Activated T-helper 2 cell treated with anti-CD3 and anti-CD28 coated beads, Interferon-gamma antibody, Interleukin-2, Interleukin-4, amounts not matched to agents 10 μg/mL and 5 μg/mL and 100 μg/mL, durations not matched to agents 14 hours and 24 hours and 36 hours (primary cell): ENCODE measurements at regions not wholly inside any gene's neighbourhood (a gene's known extent, or its start where the extent isn't known, plus 50 kb on each side); places are given as distances from the start of the nearest gene placed in this dataset.

ENCODE experiments used
- DNase-seq: peaks from one replicate; pipeline ENCODE4 v3.0.0; 2021; ENCODE audit warnings: low spot score
- H3K27ac Mint-ChIP-seq: one replicate; pipeline ENCODE4 v1.8.0; 2021; ENCODE audit warnings: mixed read lengths
- H3K27me3 Mint-ChIP-seq: one replicate; pipeline ENCODE4 v1.8.0; 2021; ENCODE audit warnings: low read depth, mixed read lengths
- H3K36me3 Mint-ChIP-seq: one replicate; pipeline ENCODE4 v1.8.0; 2021; ENCODE audit warnings: low read depth, mixed read lengths
- H3K4me1 Mint-ChIP-seq: one replicate; pipeline ENCODE4 v1.8.0; 2021; ENCODE audit warnings: low read depth, mixed read lengths
- H3K4me3 Mint-ChIP-seq: one replicate; pipeline ENCODE4 v1.8.0; 2021; ENCODE audit warnings: low read depth, mild to moderate bottlenecking, moderate library complexity, mixed read lengths
- H3K9me3 Mint-ChIP-seq: one replicate; pipeline ENCODE4 v1.8.0; 2021; ENCODE audit warnings: mixed read lengths
- intact Hi-C: fragments of 100-400 bp; cut with micrococcal nuclease; formaldehyde crosslinking; loops from one replicate; pipeline ENCODE4 v1.15.1; 2023

DNA sequence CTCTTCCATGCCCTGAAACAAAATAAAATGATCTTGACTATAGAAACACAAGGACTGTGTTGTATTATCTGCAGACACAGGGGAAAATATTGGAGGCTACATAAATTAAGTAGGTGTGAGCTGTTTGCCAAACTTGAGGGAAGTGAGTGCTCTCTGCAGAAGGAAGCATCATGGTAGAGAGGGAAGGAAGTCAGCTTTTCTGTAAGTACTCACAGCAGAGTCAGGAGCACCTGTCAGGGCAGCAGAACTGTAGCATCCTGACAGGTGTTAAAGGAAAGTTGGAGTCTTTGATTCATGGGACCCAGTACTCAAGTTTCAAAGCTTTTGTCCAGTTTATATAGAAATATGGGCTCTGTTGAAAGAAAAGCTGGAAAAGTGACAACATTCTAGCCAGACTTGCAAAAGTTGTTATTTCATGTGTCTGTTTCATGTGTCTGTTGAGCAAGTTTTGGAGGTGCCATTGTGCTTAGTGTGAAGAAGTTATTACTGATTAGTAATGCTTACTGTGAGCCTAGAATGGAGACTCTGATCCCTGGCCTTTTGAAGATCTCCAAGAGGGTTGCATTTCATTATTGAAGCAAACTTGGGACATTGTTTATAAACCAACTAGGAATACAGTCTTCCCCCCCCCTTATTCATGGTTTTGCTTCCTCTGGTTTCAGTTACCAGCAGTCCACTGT lies 194.7 kb downstream of the SPATA31D1 start:
- Mint-ChIP-seq H3K4me3 (no peak overlapping the region), H3K27me3 (no peaks in the 10 kb centered on the region), H3K4me1 (no peaks in the 10 kb centered on the region), H3K27ac (no peak overlapping the region), H3K9me3 (peaks cover 11% of the 10 kb centered on the region), H3K36me3 (no peaks in the 10 kb centered on the region)
- intact Hi-C loops, result no loop called here
- DNase-seq, result no peak

DNA sequence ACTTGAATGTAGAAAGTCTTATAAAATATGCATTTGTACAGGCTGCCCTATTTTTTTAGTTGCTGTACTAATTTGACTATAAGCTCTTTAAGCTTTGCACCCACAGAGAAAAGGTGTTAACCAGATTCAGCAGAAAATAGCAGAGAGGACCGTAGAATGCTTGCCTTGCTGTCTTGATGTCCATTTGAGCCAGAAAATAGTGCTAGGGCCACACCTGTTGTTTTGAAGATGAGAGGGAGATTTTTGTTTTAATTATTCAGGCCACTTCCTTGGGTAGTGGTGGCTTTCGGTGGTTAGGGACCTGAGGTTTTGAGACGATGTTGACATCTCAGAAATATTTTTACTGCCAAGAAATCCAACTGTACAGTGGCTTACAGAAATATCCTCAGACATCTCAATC lies 196.0 kb downstream of the SPATA31D1 start:
- no peaks in the 10 kb centered on the region for H3K36me3 Mint-ChIP-seq
- no peak for DNase-seq
- H3K27ac Mint-ChIP-seq, result no peak overlapping the region
- peaks cover 11% of the 10 kb centered on the region for H3K9me3 Mint-ChIP-seq
- no peak overlapping the region for H3K4me3 Mint-ChIP-seq
- no peaks in the 10 kb centered on the region for H3K27me3 Mint-ChIP-seq
- intact Hi-C loops, result no loop called here
- H3K4me1 Mint-ChIP-seq, result no peaks in the 10 kb centered on the region

DNA sequence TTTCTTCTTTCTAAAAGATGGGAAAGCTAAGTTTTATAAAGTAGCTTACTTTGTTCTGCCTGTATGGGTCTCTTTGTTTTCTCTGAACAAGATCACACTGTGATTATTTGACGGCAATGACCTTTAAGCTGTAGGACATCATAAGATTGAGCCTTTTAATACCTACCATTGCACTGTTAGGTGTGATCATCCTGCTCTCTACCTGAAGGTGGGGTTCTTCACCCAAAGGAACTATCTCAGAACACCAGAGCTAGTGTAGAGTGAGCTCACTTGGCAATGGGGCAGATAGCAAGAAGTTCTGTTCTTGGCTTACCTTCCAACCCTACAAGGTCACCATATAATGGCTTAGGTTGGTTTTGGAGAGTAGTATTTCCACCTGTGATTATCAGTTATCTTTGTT lies 200.2 kb downstream of the SPATA31D1 start:
- no peak overlapping the region for H3K4me3 Mint-ChIP-seq
- H3K4me1 Mint-ChIP-seq, result no peaks in the 10 kb centered on the region
- no peak for DNase-seq
- no peaks in the 10 kb centered on the region for H3K27me3 Mint-ChIP-seq
- intact Hi-C loops, result no loop called here
- no peak overlapping the region for H3K27ac Mint-ChIP-seq
- H3K36me3 Mint-ChIP-seq, result no peaks in the 10 kb centered on the region
- peaks cover 10% of the 10 kb centered on the region for H3K9me3 Mint-ChIP-seq

DNA sequence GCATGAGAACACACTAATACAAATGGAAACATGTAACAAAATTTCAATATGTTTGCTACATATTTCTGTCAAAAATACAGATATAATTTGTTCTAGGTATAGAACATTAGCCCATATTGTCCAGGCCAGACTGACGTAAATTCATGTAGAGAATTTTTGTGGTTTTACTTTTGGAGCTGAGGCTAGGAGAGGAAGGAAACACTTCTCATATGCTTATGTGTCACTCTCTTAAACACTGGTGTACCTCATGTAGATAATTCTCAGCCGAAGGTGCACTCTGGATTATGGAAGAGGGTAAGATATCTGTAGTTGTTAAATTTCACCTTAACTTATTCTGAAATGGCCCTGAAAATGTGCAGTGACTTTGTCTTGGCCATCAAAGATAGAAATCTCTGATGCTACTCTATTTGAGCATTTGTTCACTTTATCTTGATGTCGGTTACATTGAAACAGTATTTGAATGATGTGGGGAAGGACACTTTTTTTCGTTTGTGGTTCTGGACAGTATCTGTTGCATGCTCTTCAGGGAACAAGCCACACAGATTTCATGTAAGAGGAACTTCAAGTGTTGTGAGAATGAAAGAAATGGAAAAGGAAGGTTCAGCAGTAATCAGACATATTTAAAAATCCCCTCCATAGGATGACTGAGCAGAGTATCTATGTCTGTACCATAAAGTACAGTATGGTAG lies 202.7 kb downstream of the SPATA31D1 start:
- Mint-ChIP-seq H3K4me3 (no peak overlapping the region), H3K36me3 (no peaks in the 10 kb centered on the region), H3K4me1 (no peaks in the 10 kb centered on the region), H3K9me3 (peaks cover 15% of the 10 kb centered on the region), H3K27ac (no peak overlapping the region), H3K27me3 (no peaks in the 10 kb centered on the region)
- DNase-seq, result no peak
- intact Hi-C loops, result no loop called here

DNA sequence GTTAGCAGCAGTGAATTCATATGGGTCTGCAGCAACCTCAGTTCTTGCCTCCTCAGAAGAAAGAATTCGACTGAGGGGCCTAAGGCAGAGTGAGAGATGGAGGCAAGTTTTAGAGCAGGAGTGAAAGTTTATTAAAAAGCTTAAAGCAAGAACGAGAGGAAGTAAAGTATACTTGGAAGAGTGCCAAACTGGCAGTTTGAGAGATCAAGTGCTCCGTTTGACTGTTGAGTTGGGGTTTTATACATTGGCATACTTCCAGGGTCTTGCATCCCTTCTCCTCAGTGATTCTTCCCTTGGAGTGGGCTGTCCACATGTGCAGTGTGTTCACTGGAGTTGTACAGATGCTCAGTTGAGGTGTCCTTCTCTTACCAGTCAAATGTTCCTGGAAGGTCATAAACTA lies 203.6 kb downstream of the SPATA31D1 start:
- H3K27me3 Mint-ChIP-seq, result no peaks in the 10 kb centered on the region
- peaks cover 15% of the 10 kb centered on the region for H3K9me3 Mint-ChIP-seq
- H3K36me3 Mint-ChIP-seq, result no peaks in the 10 kb centered on the region
- H3K4me1 Mint-ChIP-seq, result no peaks in the 10 kb centered on the region
- no peak for DNase-seq
- H3K4me3 Mint-ChIP-seq, result no peak overlapping the region
- no peak overlapping the region for H3K27ac Mint-ChIP-seq
- intact Hi-C loops, result no loop called here

DNA sequence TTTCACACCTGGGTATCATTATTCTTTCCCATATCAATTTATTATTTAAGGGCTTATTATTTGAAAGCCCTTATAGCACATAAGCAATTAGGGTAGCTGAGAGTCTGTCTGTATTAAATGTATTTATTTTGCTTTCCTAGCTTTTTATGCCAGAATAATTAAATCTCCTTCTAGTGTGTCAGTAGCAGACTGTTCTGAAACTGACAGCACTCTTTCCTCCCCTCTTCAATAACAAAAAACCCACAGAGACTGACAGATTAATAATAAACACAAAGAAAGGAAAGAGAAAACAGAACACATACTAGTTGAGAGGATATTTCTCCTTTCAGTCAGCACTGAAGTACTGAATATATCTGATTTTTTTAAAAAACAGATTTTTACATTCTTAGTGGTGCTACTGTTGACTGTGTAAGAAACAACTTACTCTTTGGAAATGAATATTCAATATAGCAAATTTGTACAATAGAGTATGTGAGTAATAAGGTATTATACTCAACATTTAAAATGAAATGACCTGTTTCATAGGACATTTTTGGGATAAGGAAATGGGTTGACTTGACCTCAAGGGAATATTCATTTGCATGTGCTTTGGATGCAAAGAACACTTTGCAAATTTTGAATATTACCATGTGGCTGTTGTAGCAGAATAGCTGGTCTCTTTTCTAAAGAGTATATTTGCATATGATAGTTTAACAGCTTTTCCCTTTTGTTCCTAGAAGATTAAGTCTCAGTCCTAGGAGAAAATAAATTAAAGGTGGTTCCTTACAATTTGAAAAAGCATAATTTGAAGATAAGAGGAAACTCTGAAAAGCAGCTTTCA lies 208.3 kb downstream of the SPATA31D1 start:
- Mint-ChIP-seq H3K9me3 (peaks cover 11% of the 10 kb centered on the region), H3K4me3 (no peak overlapping the region), H3K4me1 (no peaks in the 10 kb centered on the region), H3K27me3 (no peaks in the 10 kb centered on the region), H3K36me3 (no peaks in the 10 kb centered on the region), H3K27ac (no peak overlapping the region)
- no peak for DNase-seq
- intact Hi-C loops, result no loop called here

DNA sequence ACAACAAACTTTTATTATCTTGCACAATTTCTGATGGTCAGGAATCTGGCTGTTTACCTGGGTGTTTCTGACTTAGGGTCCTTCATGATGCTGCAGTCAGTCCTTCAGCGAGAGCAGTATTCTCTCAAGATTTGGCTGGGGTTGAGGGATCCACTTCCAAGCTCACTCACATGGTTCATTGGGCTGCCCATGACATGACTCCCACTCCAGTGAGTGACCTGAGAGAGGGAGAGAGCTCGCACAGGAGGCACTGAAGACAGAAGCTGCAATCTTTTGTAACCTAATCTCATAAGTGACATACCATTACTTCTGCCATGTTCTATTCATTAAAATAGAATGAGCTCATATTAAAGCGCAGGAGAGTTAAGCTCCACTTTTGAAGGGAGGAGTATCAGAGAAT lies 212.6 kb downstream of the SPATA31D1 start:
- no peaks in the 10 kb centered on the region for H3K27me3 Mint-ChIP-seq
- H3K27ac Mint-ChIP-seq, result no peak overlapping the region
- intact Hi-C loops, result no loop called here
- DNase-seq, result no peak
- H3K4me1 Mint-ChIP-seq, result no peaks in the 10 kb centered on the region
- H3K9me3 Mint-ChIP-seq, result no peaks in the 10 kb centered on the region
- no peak overlapping the region for H3K4me3 Mint-ChIP-seq
- no peaks in the 10 kb centered on the region for H3K36me3 Mint-ChIP-seq

DNA sequence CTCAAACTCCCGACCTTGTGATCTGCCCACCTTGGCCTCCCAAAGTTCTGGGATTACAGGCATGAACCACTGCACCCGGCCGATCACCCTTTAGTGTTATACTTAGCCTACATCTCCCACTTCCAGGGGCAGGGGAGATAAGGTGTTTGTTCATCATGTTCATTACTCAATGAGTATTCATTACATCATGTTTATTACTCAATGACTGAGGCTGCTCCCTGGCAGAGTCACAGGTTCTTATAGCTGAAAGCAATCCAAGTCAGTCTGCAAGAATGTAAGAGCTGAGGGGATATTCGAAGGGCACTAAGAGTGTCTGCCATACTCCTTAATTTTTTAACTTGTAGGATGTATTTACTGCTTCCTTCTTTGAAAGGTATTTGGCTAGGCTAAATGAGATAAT lies 214.2 kb downstream of the SPATA31D1 start:
- no peak for DNase-seq
- intact Hi-C loops, result no loop called here
- no peaks in the 10 kb centered on the region for H3K9me3 Mint-ChIP-seq
- H3K27ac Mint-ChIP-seq, result no peak overlapping the region
- H3K4me1 Mint-ChIP-seq, result no peaks in the 10 kb centered on the region
- H3K36me3 Mint-ChIP-seq, result no peaks in the 10 kb centered on the region
- no peaks in the 10 kb centered on the region for H3K27me3 Mint-ChIP-seq
- H3K4me3 Mint-ChIP-seq, result no peak overlapping the region

DNA sequence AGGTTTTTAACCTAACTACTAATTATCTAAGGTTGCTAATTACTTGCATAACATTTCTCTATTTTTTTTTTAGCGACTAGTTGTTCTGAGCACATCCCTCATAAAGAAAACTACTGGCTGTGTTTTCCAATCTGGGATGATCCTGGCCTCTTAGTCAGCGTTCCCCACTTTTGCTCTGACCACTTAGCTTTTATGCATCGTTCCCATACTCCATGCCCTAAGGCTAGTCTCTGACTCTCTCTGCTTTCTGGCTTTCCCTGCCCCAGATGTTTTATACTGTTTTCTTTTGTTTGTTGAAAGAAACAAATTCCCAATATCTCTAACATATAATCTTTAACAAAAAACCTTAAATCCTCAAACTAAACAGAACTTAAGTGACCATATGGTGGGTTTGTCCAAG lies 217.9 kb downstream of the SPATA31D1 start:
- H3K9me3 Mint-ChIP-seq, result peaks cover 13% of the 10 kb centered on the region
- intact Hi-C loops, result no loop called here
- no peak overlapping the region for H3K4me3 Mint-ChIP-seq

DNA sequence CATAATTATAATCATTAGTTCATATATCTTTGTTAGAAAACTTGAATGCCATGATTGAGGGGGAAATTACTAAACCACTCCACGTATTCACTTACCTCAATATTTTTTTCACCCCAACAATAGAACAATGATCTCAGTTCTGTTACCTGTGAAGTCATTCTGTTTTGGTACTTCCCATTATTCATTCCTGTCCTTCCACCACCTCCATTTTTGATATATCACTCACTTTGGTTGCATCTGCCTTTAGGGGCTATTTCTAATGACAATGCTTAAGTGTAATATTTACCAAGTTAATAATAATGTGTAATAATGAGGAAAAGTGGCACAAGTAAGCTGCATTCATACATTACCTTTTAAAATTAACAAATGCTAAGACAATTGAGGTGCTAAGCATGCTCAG lies 218.4 kb downstream of the SPATA31D1 start:
- Mint-ChIP-seq H3K9me3 (peaks cover 13% of the 10 kb centered on the region), H3K4me3 (no peak overlapping the region), H3K4me1 (no peaks in the 10 kb centered on the region), H3K27ac (no peak overlapping the region), H3K36me3 (no peaks in the 10 kb centered on the region), H3K27me3 (no peaks in the 10 kb centered on the region)
- no peak for DNase-seq
- intact Hi-C loops, result no loop called here

More for the DNA sequence above, 217.9 kb downstream of the SPATA31D1 start:
- Mint-ChIP-seq H3K4me1 (no peaks in the 10 kb centered on the region), H3K36me3 (no peaks in the 10 kb centered on the region), H3K27ac (no peak overlapping the region), H3K27me3 (no peaks in the 10 kb centered on the region)
- DNase-seq, result no peak

DNA sequence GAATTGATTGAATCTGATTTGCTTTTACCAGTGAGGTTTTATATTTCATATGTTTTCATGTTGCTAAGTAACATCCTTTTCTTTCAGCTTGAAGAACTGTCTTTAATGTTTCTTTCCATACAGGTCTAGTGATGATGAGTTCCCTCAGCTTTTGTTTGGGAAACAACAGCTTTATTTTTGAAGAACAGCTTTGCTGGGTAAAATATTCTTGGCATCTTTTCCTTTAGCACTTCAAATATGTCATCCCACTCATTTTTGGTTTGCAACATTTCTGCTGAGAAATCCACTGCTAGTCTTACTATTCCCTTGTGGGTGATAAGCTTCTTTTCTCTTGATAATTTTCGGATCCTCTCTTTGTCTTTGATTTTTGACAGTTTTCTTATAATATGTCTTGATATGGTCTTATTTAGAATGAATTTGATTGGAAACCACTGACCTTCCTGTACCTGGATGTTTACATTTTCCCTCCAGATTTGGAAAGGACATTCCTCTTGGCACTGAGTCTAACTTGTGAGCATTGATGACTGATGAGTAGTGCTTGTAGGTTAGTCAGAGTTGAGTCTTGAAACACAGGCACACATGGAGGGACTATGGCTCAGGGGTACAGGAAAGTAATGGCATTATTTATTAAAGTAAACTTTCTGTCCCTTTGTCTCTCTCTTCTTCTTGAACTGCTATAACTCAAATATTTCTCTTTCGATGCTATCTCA lies 220.3 kb downstream of the SPATA31D1 start:
- Mint-ChIP-seq H3K4me1 (no peaks in the 10 kb centered on the region), H3K4me3 (no peak overlapping the region), H3K27me3 (no peaks in the 10 kb centered on the region), H3K36me3 (no peaks in the 10 kb centered on the region), H3K27ac (no peak overlapping the region), H3K9me3 (peaks cover 13% of the 10 kb centered on the region)
- DNase-seq, result no peak
- intact Hi-C loops, result no loop called here

DNA sequence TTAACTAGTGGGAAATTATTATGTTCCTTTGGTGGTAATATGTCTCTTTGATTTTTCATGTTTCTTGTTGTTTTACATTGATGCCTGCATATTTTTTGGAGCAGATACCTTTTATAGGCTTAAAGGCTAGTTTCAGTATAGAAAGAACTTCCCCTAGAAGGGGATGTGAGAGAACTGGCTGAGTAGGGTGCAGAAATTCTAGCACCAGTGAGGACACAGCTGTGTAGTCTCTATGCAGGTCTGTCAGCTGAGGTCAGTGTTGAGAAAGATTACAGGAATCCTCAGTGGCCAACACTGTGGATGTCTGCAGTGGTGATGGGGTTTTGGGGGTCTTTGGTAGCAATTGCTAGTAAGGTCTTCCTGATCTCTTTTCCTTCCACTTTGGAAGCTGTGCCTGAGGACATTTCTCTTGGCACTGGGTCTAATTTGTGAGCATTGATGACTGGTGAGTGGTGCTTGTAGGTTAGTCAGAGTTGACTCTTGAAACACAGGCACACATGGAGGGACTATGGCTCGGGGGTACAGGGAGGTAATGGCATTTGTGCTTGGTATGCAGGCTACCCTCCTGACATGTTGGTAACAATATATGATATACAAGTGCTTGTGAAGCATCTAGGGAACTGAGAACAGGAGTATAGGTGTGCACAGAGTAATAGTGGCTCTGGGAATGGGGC lies 221.4 kb downstream of the SPATA31D1 start:
- no peak overlapping the region for H3K4me3 Mint-ChIP-seq
- DNase-seq, result no peak
- peaks cover 13% of the 10 kb centered on the region for H3K9me3 Mint-ChIP-seq
- H3K27ac Mint-ChIP-seq, result no peak overlapping the region
- no peaks in the 10 kb centered on the region for H3K36me3 Mint-ChIP-seq
- no peaks in the 10 kb centered on the region for H3K4me1 Mint-ChIP-seq
- intact Hi-C loops, result no loop called here
- H3K27me3 Mint-ChIP-seq, result no peaks in the 10 kb centered on the region
